Neural progenitor cell (in vitro differentiated cells): ENCODE measurements at regions not wholly inside any gene's neighbourhood (a gene's known extent, or its start where the extent isn't known, plus 50 kb on each side); places are given as distances from the start of the nearest gene placed in this dataset.

Experiments used
- DNase-seq: peaks from one replicate; pipeline ENCODE4 v3.0.0-alpha.2; 2016; ENCODE audit warnings: low spot score
- H2AFZ ChIP-seq: fragments of 200-600 bp; sonication (generic); replicated peaks from 2 replicates; pipeline ENCODE4 v1.6.1; 2016; ENCODE audit warnings: antibody characterized with exemption
- H3F3A ChIP-seq: fragments of 200-600 bp; sonication (generic); 2 replicates; pipeline ENCODE4 v1.6.1; 2016; ENCODE audit warnings: antibody characterized with exemption, low read depth
- H3K27ac ChIP-seq: fragments of 200-600 bp; sonication (generic); 2 replicates; pipeline ENCODE4 v1.5.1; 2016; ENCODE audit warnings: mild to moderate bottlenecking
- H3K27me3 ChIP-seq: fragments of 200-600 bp; sonication (generic); 2 replicates; pipeline ENCODE4 v1.6.1; 2016; ENCODE audit warnings: mild to moderate bottlenecking, moderate library complexity
- H3K36me3 ChIP-seq: fragments of 200-600 bp; sonication (generic); 2 replicates; pipeline ENCODE4 v1.5.1; 2016
- H3K4me1 ChIP-seq: fragments of 200-600 bp; sonication (generic); 2 replicates; pipeline ENCODE4 v1.6.1; 2016; ENCODE audit warnings: mixed run types
- H3K4me2 ChIP-seq: fragments of 200-600 bp; sonication (generic); 2 replicates; pipeline ENCODE4 v1.6.1; 2016
- H3K4me3 ChIP-seq: fragments of 200-600 bp; sonication (generic); 2 replicates; pipeline ENCODE4 v1.5.1; 2016
- H3K79me2 ChIP-seq: fragments of 200-600 bp; sonication (generic); 2 replicates; pipeline ENCODE4 v1.6.1; 2016; ENCODE audit warnings: low read depth
- H3K9ac ChIP-seq: fragments of 200-600 bp; sonication (generic); 2 replicates; pipeline ENCODE4 v1.6.1; 2016
- H3K9me3 ChIP-seq: fragments of 200-600 bp; sonication (generic); 2 replicates; pipeline ENCODE4 v1.5.1; 2016; ENCODE audit warnings: low read depth
- H4K20me1 ChIP-seq: fragments of 200-600 bp; sonication (generic); 2 replicates; pipeline ENCODE4 v1.6.1; 2016; ENCODE audit warnings: low read depth
- H3K27ac Mint-ChIP-seq: 3 replicates; pipeline ENCODE4 v1.8.0; 2021; ENCODE audit warnings: mixed read lengths
- H3K27me3 Mint-ChIP-seq: 2 replicates; pipeline ENCODE4 v1.8.0; 2022; ENCODE audit warnings: low read depth, mild to moderate bottlenecking, inconsistent platforms, moderate library complexity, mixed read lengths; ENCODE audit not compliant: insufficient read depth
- H3K36me3 Mint-ChIP-seq: 3 replicates; pipeline ENCODE4 v1.8.0; 2021; ENCODE audit warnings: mixed read lengths
- H3K4me1 Mint-ChIP-seq: 3 replicates; pipeline ENCODE4 v1.8.0; 2021; ENCODE audit warnings: mixed read lengths
- H3K4me3 Mint-ChIP-seq: 3 replicates; pipeline ENCODE4 v1.8.0; 2021; ENCODE audit warnings: mild to moderate bottlenecking, moderate library complexity, mixed read lengths
- H3K9me3 Mint-ChIP-seq: 3 replicates; pipeline ENCODE4 v1.8.0; 2020; ENCODE audit warnings: mixed read lengths
- CTCF ChIP-seq: fragments of 200-600 bp; sonication (generic); IDR thresholded peaks from 2 replicates; pipeline ENCODE4 v1.5.1; 2017; ENCODE audit warnings: antibody characterized with exemption, mild to moderate bottlenecking
- EZH2 ChIP-seq: fragments of 200-600 bp; sonication (generic); IDR thresholded peaks from 2 replicates; pipeline ENCODE4 v1.6.1; 2017; ENCODE audit warnings: antibody characterized with exemption, mild to moderate bottlenecking, moderate library complexity
- EZH2phosphoT487 ChIP-seq: fragments of 200-600 bp; sonication (generic); IDR thresholded peaks from 2 replicates; pipeline ENCODE4 v1.6.1; 2017; ENCODE audit warnings: antibody characterized with exemption

- Mint-ChIP-seq H3K27ac (no peak overlapping the region), H3K9me3 (peaks cover 18% of the 10 kb centered on the region), H3K4me3 (no peak overlapping the region)
Observed at GRCh38 chr7:55629051-55629677, 56.9 kb upstream of the VOPP1 start.

GRCh38 chr7:55624813-55625212 lies 52.5 kb upstream of the VOPP1 start:
- H3K4me1 Mint-ChIP-seq: no peaks in the 10 kb centered on the region
- Histone ChIP-seq H3K79me2 (no peaks in the 10 kb centered on the region), H3K4me2 (no peak overlapping the region), H4K20me1 (no peaks in the 10 kb centered on the region), H3K4me1 (no peaks in the 10 kb centered on the region), H2AFZ (no peak overlapping the region), H3K9me3 (peaks cover 15% of the 10 kb centered on the region), H3K27ac (no peak overlapping the region), H3K4me3 (no peak overlapping the region), H3K9ac (no peak overlapping the region), H3K36me3 (no peaks in the 10 kb centered on the region), H3F3A (no peaks in the 10 kb centered on the region), H3K27me3 (no peaks in the 10 kb centered on the region)
- no peak for TF ChIP-seq CTCF
- TF ChIP-seq EZH2: no peak
- no peak for TF ChIP-seq EZH2phosphoT487
- H3K27ac Mint-ChIP-seq: no peak overlapping the region
- no peak for DNase-seq
- no peaks in the 10 kb centered on the region for H3K27me3 Mint-ChIP-seq
- peaks cover 27% of the 10 kb centered on the region for H3K9me3 Mint-ChIP-seq
- no peak overlapping the region for H3K4me3 Mint-ChIP-seq
- no peaks in the 10 kb centered on the region for H3K36me3 Mint-ChIP-seq

More at GRCh38 chr7:55629051-55629677, 56.9 kb upstream of the VOPP1 start:
- Histone ChIP-seq H3K4me2 (no peak overlapping the region), H3K79me2 (no peaks in the 10 kb centered on the region), H3K4me1 (no peaks in the 10 kb centered on the region), H3K36me3 (no peaks in the 10 kb centered on the region), H3K9me3 (peaks cover 15% of the 10 kb centered on the region), H3K27me3 (no peaks in the 10 kb centered on the region), H3F3A (no peaks in the 10 kb centered on the region), H2AFZ (no peak overlapping the region), H4K20me1 (no peaks in the 10 kb centered on the region), H3K27ac (no peak overlapping the region), H3K9ac (no peak overlapping the region), H3K4me3 (no peak overlapping the region)
- H3K36me3 Mint-ChIP-seq: no peaks in the 10 kb centered on the region
- H3K4me1 Mint-ChIP-seq: no peaks in the 10 kb centered on the region
- no peak for TF ChIP-seq EZH2
- no peak for TF ChIP-seq CTCF
- no peaks in the 10 kb centered on the region for H3K27me3 Mint-ChIP-seq
- no peak for DNase-seq

GRCh38 chr7:55623617-55624016 lies 51.3 kb upstream of the VOPP1 start:
- no peak overlapping the region for H2AFZ ChIP-seq
- no peak overlapping the region for H3K4me3 ChIP-seq
- H3K36me3 Mint-ChIP-seq: no peaks in the 10 kb centered on the region
- H3K27ac Mint-ChIP-seq: no peak overlapping the region
- H4K20me1 ChIP-seq: no peaks in the 10 kb centered on the region
- no peaks in the 10 kb centered on the region for H3K36me3 ChIP-seq
- DNase-seq: no peak
- TF ChIP-seq CTCF: no peak
- no peaks in the 10 kb centered on the region for H3F3A ChIP-seq
- no peak overlapping the region for H3K4me2 ChIP-seq
- H3K9me3 Mint-ChIP-seq: peaks cover 29% of the 10 kb centered on the region
- H3K27ac ChIP-seq: no peak overlapping the region
- peaks cover 15% of the 10 kb centered on the region for H3K9me3 ChIP-seq
- no peaks in the 10 kb centered on the region for H3K27me3 ChIP-seq
- no peaks in the 10 kb centered on the region for H3K79me2 ChIP-seq
- no peak overlapping the region for H3K9ac ChIP-seq
- no peak overlapping the region for H3K4me3 Mint-ChIP-seq
- H3K4me1 Mint-ChIP-seq: no peaks in the 10 kb centered on the region
- no peaks in the 10 kb centered on the region for H3K27me3 Mint-ChIP-seq
- no peaks in the 10 kb centered on the region for H3K4me1 ChIP-seq
